ENCODE measurements at regions not wholly inside any gene's neighbourhood (a gene's known extent, or its start where the extent isn't known, plus 50 kb on each side); places are given as distances from the start of the nearest gene placed in this dataset.

- no peak overlapping the region for H3K27ac ChIP-seq
- H3K4me3 ChIP-seq: no peak overlapping the region
- intact Hi-C loops (cut with DNase I): no loop called here
- no peaks in the 10 kb centered on the region for H3K27me3 ChIP-seq
- no peak for TF ChIP-seq CTCF (IDR thresholded peaks at IDR 0.05)
- TF ChIP-seq POLR2A (IDR thresholded peaks at IDR 0.05): no peak
- H3K4me1 ChIP-seq (replicated peaks in 1 of 2): no peaks in the 10 kb centered on the region
- no peak for DNase-seq
- no peaks in the 10 kb centered on the region for H3K36me3 ChIP-seq (replicated peaks in 1 of 2)
- WGBS, 4 donors: 58 to 70% (median 62%) methylated on average over 4 of the region's 4 CpGs
- no peaks in the 10 kb centered on the region for H3K9me3 ChIP-seq (replicated peaks in 1 of 3)
Measured at GRCh38 chr3:27889745-27890144, 167.6 kb upstream of the EOMES start.

GRCh38 chr3:27900316-27900715 lies 178.2 kb upstream of the EOMES start:
- no peak for DNase-seq
- intact Hi-C loops (cut with DNase I): no loop called here
- no peaks in the 10 kb centered on the region for H3K4me1 ChIP-seq (replicated peaks in 1 of 2)
- no peak overlapping the region for H3K4me3 ChIP-seq
- H3K36me3 ChIP-seq (replicated peaks in 1 of 2): no peaks in the 10 kb centered on the region
- no peak for TF ChIP-seq POLR2A (IDR thresholded peaks at IDR 0.05)
- no peak for TF ChIP-seq CTCF (IDR thresholded peaks at IDR 0.05)
- WGBS, 4 donors: 77 to 87% (median 86%) methylated on average over 2 of the region's 2 CpGs
- no peaks in the 10 kb centered on the region for H3K9me3 ChIP-seq (replicated peaks in 1 of 3)
- no peaks in the 10 kb centered on the region for H3K27me3 ChIP-seq
- no peak overlapping the region for H3K27ac ChIP-seq

GRCh38 chr3:27903446-27903845 lies 181.3 kb upstream of the EOMES start:
- DNase-seq: no peak
- 44 to 67% (median 56%) methylated on average over 3 of the region's 3 CpGs for WGBS, 4 donors
- no peak for TF ChIP-seq CTCF (IDR thresholded peaks at IDR 0.05)
- TF ChIP-seq POLR2A (IDR thresholded peaks at IDR 0.05): no peak
- H3K27me3 ChIP-seq: no peaks in the 10 kb centered on the region
- H3K27ac ChIP-seq: no peak overlapping the region
- H3K9me3 ChIP-seq (replicated peaks in 1 of 3): no peaks in the 10 kb centered on the region
- intact Hi-C loops (cut with DNase I): no loop called here
- no peaks in the 10 kb centered on the region for H3K4me1 ChIP-seq (replicated peaks in 1 of 2)
- H3K36me3 ChIP-seq (replicated peaks in 1 of 2): no peaks in the 10 kb centered on the region
- H3K4me3 ChIP-seq: no peak overlapping the region

- no peaks in the 10 kb centered on the region for H3K9me3 ChIP-seq (replicated peaks in 1 of 3)
- no peak for DNase-seq
- no peaks in the 10 kb centered on the region for H3K27me3 ChIP-seq
- TF ChIP-seq CTCF (IDR thresholded peaks at IDR 0.05) (no peak), POLR2A (IDR thresholded peaks at IDR 0.05) (no peak)
- no peaks in the 10 kb centered on the region for H3K4me1 ChIP-seq (replicated peaks in 1 of 2)
- intact Hi-C loops (cut with DNase I): no loop called here
- H3K27ac ChIP-seq: no peak overlapping the region
- 83 to 90% (median 87%) methylated on average over 2 of the region's 2 CpGs for WGBS, 4 donors
- H3K36me3 ChIP-seq (replicated peaks in 1 of 2): no peaks in the 10 kb centered on the region
- no peak overlapping the region for H3K4me3 ChIP-seq
Measured at GRCh38 chr3:27905625-27906024, 183.5 kb upstream of the EOMES start.

Measured in adrenal gland (tissue), 9 donors.